HepG2 (cell line): ENCODE measurements at regions not wholly inside any gene's neighbourhood (a gene's known extent, or its start where the extent isn't known, plus 50 kb on each side); places are given as distances from the start of the nearest gene placed in this dataset.

Source experiments
- CBX2 ChIP-seq, 2 experiments: fragments of 200-600 bp in 1 of 2; sonication (generic); formaldehyde crosslinking in 1 of 2; IDR thresholded peaks; 2 replicates each; pipeline versions ENCODE4 v1.7.0 to v1.8.1; 2018 to 2022; ENCODE audit warnings: low read depth in 2 of 2, low read length in 1 of 2, mild to moderate bottlenecking in 1 of 2, missing genetic modification reagents in 1 of 2
- KLF6 ChIP-seq: IDR thresholded peaks from 2 replicates; pipeline ENCODE4 v1.8.0; 2016; ENCODE audit warnings: missing biosample characterization, missing genetic modification reagents
- PLRG1 ChIP-seq: fragments of 450-650 bp; conservative IDR thresholded peaks from 2 replicates; pipeline ENCODE4 v1.6.1; 2016
- TBP ChIP-seq: sonication (generic); formaldehyde crosslinking; IDR thresholded peaks from 2 replicates; pipeline ENCODE4 v1.5.0; 2020; ENCODE audit warnings: missing genetic modification reagents
- YY1 ChIP-seq: IDR thresholded peaks from 2 replicates; pipeline ENCODE4 v1.6.1; 2011; ENCODE audit warnings: low read length, low read depth, moderate library complexity, mild to moderate bottlenecking; ENCODE audit not compliant: insufficient read depth, insufficient replicate concordance
- ZNF136 ChIP-seq: sonication (generic); formaldehyde crosslinking; IDR thresholded peaks from 2 replicates; pipeline ENCODE4 v1.8.1; 2022; ENCODE audit warnings: low read depth, mild to moderate bottlenecking, moderate library complexity, missing genetic modification reagents
- ZNF17 ChIP-seq: sonication (generic); formaldehyde crosslinking; IDR thresholded peaks from 2 replicates; pipeline ENCODE4 v1.5.0; 2020; ENCODE audit warnings: mild to moderate bottlenecking, missing genetic modification reagents
- ZNF75D ChIP-seq: sonication (generic); formaldehyde crosslinking; IDR thresholded peaks from 2 replicates; pipeline ENCODE4 v1.8.1; 2023; ENCODE audit warnings: missing genetic modification reagents, mild to moderate bottlenecking, borderline replicate concordance
- TF ChIP-seq, protein P1 (sequence below), 2 experiments: sonication (generic) in 1 of 2; formaldehyde crosslinking in 1 of 2; IDR thresholded peaks; 2 replicates each; pipeline versions ENCODE4 v1.6.1 to v1.9.0; 2014 to 2022; ENCODE audit warnings: antibody characterized with exemption in 1 of 2, borderline replicate concordance in 1 of 2, inconsistent platforms in 1 of 2, low read depth in 1 of 2, missing genetic modification reagents in 1 of 2
- TF ChIP-seq, protein P2 (sequence below): sonication (generic); formaldehyde crosslinking; IDR thresholded peaks from 2 replicates; pipeline ENCODE4 v1.5.0; 2020; ENCODE audit warnings: mild to moderate bottlenecking, missing genetic modification reagents, moderate library complexity
- TF ChIP-seq, protein P3 (sequence below): IDR thresholded peaks from 2 replicates; pipeline ENCODE4 v1.6.1; 2016; ENCODE audit warnings: low read depth, control low read depth
- TF ChIP-seq, protein P4 (sequence below): sonication (generic); formaldehyde crosslinking; IDR thresholded peaks from 2 replicates; pipeline ENCODE4 v1.8.0; 2022; ENCODE audit warnings: mild to moderate bottlenecking, missing genetic modification reagents; ENCODE audit not compliant: insufficient replicate concordance

DNA sequence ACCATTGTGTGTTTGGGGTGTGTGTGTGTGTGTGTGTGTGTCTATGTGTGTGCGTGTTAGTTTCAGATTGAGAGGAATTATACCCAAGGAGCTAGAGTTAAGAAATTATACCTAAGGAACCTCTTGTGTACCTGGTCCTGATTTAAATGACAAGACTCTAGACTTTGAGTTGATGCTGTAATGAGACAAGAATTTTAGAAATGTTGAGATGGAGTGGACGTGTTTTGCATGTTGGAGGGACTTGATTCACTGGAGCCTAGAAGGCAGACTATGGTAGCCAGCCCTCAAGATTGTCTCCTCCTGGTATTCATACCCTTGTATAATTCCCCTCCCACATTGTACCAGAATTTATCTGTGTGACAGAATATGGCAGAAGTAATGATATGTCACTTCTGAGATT, 52.4 kb upstream of the HSPB3 start:
- TF ChIP-seq, protein P1, sequence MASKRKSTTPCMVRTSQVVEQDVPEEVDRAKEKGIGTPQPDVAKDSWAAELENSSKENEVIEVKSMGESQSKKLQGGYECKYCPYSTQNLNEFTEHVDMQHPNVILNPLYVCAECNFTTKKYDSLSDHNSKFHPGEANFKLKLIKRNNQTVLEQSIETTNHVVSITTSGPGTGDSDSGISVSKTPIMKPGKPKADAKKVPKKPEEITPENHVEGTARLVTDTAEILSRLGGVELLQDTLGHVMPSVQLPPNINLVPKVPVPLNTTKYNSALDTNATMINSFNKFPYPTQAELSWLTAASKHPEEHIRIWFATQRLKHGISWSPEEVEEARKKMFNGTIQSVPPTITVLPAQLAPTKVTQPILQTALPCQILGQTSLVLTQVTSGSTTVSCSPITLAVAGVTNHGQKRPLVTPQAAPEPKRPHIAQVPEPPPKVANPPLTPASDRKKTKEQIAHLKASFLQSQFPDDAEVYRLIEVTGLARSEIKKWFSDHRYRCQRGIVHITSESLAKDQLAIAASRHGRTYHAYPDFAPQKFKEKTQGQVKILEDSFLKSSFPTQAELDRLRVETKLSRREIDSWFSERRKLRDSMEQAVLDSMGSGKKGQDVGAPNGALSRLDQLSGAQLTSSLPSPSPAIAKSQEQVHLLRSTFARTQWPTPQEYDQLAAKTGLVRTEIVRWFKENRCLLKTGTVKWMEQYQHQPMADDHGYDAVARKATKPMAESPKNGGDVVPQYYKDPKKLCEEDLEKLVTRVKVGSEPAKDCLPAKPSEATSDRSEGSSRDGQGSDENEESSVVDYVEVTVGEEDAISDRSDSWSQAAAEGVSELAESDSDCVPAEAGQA (IDR thresholded peaks at IDR 0.05; ENCODE audit: low read depth) = no peak
- TF ChIP-seq, protein P1 (CRISPR knock-in tag; IDR thresholded peaks at IDR 0.05; ENCODE audit: borderline replicate concordance) = no peak
- TF ChIP-seq KLF6 (no peak), PLRG1 (no peak), CBX2 (IDR thresholded peaks at IDR 0.05; ENCODE audit: low read depth, low read length) (no peak), CBX2 (CRISPR knock-in tag; IDR thresholded peaks at IDR 0.05; ENCODE audit: low read depth) (no peak), ZNF136 (CRISPR knock-in tag) (no peak), ZNF75D (CRISPR knock-in tag) (no peak), YY1 (no peak), TBP (CRISPR knock-in tag) (no peak), ZNF17 (CRISPR knock-in tag) (no peak)
- TF ChIP-seq, protein P2, sequence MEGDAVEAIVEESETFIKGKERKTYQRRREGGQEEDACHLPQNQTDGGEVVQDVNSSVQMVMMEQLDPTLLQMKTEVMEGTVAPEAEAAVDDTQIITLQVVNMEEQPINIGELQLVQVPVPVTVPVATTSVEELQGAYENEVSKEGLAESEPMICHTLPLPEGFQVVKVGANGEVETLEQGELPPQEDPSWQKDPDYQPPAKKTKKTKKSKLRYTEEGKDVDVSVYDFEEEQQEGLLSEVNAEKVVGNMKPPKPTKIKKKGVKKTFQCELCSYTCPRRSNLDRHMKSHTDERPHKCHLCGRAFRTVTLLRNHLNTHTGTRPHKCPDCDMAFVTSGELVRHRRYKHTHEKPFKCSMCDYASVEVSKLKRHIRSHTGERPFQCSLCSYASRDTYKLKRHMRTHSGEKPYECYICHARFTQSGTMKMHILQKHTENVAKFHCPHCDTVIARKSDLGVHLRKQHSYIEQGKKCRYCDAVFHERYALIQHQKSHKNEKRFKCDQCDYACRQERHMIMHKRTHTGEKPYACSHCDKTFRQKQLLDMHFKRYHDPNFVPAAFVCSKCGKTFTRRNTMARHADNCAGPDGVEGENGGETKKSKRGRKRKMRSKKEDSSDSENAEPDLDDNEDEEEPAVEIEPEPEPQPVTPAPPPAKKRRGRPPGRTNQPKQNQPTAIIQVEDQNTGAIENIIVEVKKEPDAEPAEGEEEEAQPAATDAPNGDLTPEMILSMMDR = no peak
- TF ChIP-seq, protein P3, sequence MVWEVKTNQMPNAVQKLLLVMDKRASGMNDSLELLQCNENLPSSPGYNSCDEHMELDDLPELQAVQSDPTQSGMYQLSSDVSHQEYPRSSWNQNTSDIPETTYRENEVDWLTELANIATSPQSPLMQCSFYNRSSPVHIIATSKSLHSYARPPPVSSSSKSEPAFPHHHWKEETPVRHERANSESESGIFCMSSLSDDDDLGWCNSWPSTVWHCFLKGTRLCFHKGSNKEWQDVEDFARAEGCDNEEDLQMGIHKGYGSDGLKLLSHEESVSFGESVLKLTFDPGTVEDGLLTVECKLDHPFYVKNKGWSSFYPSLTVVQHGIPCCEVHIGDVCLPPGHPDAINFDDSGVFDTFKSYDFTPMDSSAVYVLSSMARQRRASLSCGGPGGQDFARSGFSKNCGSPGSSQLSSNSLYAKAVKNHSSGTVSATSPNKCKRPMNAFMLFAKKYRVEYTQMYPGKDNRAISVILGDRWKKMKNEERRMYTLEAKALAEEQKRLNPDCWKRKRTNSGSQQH = no peak
- TF ChIP-seq, protein P4, sequence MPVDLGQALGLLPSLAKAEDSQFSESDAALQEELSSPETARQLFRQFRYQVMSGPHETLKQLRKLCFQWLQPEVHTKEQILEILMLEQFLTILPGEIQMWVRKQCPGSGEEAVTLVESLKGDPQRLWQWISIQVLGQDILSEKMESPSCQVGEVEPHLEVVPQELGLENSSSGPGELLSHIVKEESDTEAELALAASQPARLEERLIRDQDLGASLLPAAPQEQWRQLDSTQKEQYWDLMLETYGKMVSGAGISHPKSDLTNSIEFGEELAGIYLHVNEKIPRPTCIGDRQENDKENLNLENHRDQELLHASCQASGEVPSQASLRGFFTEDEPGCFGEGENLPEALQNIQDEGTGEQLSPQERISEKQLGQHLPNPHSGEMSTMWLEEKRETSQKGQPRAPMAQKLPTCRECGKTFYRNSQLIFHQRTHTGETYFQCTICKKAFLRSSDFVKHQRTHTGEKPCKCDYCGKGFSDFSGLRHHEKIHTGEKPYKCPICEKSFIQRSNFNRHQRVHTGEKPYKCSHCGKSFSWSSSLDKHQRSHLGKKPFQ (CRISPR knock-in tag) = no peak
